ENCODE measurements at regions not wholly inside any gene's neighbourhood (a gene's known extent, or its start where the extent isn't known, plus 50 kb on each side); places are given as distances from the start of the nearest gene placed in this dataset.

DNA sequence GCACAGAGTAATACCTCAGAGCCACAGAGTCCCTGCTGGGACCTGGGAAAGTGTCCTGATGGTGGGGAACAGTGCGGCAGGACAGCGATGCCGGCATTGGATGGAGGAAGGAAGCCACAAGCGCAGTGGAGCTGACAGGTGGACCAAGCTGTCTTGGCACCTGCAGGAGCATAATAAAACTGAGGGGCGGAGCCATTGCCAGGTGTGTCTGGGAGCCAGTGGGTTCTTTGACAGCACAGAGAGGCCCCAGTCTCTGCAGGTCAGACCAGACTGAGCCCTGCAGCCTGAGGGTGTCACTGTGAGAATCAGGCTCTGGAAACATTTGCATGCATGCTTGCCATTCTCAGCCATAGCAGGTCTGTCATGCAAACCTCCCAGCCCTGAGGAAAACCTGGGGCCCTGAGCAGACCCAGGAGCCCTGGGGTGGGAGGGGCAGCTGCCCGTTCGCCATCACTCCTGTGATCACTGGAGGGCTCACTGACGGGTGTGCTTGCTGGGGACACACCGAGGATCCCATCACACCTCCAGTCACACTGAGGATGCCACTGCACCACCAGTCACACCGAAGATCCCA is 210.5 kb upstream of the HDAC4 start:
- in situ Hi-C loops (cut with HindIII; ENCODE audit: low sequenced_read_pairs): no loop called here

DNA sequence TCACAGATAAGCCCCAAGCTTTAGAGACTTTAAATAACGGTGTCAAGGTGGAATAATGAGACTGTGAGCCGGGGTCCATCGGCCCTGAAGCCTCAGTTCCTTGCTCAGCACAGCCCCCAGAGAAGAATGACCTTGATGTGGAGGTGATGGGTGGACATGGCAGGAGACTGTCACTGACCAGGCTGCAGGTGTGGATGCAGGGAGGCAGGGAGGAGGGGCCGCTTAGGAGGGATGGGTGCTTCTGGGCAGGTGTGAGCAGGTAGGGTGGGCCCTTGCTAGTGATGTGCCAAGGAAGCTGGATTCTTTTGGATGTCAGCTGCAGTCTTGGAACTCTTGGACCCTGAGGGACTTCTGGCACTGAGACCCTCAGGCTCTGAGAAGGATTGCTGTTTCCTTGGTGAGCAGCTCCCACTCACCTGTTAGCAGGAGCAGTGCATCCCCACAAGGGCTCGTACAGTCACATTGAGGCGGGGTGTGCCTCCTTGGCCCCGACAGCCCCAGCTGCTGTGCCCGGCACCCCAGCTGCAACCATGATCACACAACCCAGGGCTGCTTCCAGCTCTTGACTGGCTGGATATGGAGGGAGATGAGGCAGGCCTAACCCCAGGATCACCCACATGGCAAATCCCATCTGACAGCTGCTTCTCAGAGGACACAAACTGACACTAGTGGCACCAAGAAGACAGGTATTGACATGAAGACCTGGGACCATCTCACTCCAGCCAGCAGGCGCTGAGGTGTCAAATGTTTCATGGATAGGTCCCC is 209.8 kb upstream of the HDAC4 start:
- in situ Hi-C loops (cut with HindIII; ENCODE audit: low sequenced_read_pairs): no loop called here

DNA sequence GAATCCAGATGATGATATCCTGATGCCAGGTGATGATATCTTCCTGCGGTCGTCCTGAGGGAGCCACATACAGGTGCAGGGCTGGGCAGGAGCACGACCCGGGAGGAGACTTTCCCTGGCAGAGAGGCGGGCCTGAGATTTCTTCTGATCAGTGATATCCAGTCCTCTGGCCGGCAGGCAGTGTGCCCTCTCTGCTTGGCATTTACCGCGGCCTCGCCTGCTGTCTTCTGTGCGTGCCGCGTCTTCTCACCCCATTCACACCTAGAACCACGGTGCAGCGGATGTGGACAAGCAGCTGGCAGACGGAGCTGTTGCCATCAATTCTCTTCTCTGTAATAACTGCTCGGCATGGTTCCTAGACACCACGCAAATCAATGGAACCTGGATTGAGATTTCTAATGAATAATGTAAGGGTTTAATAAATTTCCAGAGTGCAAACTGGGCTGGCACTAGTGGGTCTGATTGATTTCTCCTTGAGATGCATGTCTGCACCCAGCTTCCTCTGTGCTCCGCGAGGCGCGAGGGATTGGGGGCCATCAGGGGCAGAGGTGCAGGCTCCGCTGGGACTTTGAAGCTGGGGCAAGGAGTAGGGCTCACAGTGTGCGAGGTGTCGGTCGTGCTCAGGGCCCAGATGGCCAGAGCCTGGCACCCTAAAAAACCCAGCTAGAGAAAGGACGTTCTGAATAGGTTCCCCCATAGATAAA is 208.9 kb upstream of the HDAC4 start:
- in situ Hi-C loops (cut with HindIII; ENCODE audit: low sequenced_read_pairs): loop anchor here (10.0 kb wide), 1 partner anchor 65 kb away; no protein-coding TSS in a partner anchor

DNA sequence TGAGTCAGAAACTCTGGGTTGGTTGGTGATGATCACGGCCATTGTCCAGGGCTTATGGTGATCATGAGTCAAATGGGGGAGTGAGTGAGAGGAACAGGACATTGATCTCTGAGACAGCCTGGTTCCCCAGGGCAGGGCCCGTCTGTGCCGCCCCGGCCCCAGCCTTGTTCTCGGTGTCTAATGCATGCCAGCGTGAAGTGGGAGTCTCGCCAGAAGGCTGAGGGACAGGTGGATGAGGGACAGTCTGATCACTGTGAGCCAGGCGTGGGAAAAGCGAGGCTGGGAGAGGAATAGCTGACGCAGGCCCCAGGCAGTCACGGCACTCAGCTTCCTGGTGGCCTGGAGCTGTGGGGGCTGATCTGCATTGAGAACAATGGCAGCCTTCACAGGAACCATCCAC is 208.3 kb upstream of the HDAC4 start:
- in situ Hi-C loops (cut with HindIII; ENCODE audit: low sequenced_read_pairs): loop anchor here (10.0 kb wide), 1 partner anchor 66 kb away; no protein-coding TSS in a partner anchor

DNA sequence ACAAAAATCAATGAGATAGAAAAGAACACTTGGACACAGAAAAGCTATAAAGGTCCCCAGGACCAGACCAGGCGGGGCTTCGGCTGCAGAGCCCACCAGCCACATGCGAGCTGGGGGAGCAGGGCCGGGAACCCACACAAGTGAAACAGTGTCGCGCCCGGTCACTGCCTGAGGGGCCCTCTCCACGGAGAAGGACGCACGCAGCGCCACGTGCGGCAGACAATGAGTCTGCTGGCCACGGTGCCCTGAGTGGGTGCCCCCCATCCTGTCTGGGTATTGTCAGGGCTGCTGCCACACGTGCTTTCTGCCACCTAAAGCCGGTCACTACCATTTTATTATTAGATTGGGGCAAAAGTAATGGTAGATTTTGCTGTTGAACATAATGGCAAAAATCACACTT is 207.9 kb upstream of the HDAC4 start:
- in situ Hi-C loops (cut with HindIII; ENCODE audit: low sequenced_read_pairs): loop anchor here (10.0 kb wide), 1 partner anchor 66 kb away; no protein-coding TSS in a partner anchor

DNA sequence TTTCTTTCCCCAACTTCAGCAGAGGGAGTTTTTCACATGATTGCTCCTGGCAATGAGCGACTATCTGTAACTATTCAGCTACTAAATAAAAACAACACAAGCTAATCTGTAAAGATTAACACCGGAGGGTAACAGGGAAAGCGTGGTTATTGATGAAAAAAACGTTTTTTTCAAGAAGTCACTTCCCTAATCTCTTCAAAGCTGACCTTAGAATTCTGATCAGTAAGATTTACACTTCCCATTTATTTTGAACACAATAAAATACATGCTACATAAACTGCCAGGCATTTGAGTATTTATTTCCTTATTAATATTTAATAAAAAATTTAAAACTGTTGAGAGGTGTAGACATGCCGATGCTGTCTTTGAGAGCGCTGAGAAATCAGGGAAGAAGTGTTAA is 207.4 kb upstream of the HDAC4 start:
- in situ Hi-C loops (cut with HindIII; ENCODE audit: low sequenced_read_pairs): loop anchor here (10.0 kb wide), 1 partner anchor 67 kb away; no protein-coding TSS in a partner anchor

DNA sequence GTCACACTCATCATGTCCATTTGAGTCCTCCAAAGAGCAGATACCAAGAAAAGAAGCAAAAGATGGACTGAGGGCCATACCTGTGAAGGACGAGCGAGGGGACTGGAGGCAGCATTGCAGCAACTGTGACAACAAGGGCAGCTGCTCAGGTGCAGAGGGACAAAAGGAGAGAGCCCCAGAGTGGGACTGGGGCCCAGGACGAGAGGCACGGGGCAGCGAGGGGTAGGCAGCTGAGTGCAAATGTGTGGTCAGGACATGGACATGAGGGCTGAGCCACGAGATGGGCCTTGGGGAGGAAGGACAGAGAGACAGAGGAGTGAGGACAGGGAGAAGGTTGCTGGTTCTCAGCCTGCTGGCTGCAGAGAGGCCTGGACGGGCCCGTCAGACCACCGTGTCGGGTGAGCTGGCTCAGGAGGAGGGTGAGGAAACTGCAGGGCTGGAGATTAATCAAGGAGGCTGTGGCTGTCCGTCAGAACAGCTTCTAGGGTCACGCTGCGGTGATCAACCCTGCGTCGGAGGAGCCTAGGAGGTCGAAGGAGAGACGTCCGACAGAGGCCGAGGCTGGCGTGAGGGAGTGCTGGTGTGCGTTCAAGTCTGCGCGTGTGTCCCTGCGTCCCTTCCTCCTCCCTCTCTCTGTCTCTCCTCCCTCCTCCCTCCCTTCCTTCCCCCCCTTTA is 206.8 kb upstream of the HDAC4 start:
- in situ Hi-C loops (cut with HindIII; ENCODE audit: low sequenced_read_pairs): loop anchor here (10.0 kb wide), 1 partner anchor 67 kb away; no protein-coding TSS in a partner anchor

DNA sequence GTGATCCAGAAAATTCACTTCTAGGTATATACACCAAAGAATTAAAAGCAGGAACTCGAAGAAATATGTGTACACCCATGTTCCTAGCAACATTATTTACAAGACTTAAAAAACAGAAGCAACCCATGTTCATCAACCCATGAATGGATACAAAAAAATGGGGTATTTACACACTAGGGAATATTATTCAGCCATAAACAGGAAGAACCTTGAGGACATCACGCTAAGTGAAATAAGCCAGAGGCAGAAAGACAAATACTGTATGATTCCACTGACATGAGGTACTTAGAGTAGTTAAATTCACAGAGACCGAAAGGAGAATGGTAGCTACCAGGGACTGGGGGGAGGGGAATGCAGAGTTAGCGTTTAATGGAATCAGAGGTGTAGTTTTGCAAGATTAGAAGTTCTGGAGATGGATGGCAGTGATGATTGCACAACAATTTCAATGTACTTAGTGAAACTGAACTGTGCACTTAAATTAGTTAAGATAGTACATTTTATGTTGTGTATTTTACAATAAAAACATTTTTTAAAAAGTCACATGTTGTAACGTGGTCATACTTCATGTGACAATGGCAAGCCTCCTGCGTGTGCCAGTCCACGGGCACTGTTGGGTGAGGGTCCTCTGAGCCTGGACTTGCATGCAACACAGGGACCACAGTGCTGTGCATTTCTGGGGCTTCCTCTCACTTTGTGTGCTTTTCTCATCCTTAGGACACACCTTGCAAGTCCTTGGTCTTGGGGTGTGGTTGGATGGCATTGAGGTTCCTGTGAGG is 206.1 kb upstream of the HDAC4 start:
- in situ Hi-C loops (cut with HindIII; ENCODE audit: low sequenced_read_pairs): loop anchor here (10.0 kb wide), 1 partner anchor 68 kb away; no protein-coding TSS in a partner anchor

DNA sequence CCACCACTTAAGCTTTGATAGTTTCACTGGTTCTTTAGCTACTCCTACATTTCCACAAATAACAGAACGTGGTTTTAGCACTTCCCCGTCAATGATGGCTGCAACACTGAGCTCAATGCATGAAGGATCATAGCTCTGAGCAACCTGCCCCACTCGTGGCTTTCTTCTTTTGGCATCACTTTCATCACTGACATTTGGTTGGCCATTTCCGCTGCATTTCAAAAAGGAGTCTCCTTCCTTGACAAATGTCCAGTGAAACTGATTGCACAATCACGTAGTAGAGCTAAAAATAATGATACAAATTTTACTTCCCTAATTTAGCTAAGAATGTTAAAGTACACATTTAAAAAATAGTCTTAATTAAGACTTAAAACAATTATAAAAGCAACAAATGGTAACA is 205.2 kb upstream of the HDAC4 start:
- in situ Hi-C loops (cut with HindIII; ENCODE audit: low sequenced_read_pairs): loop anchor here (10.0 kb wide), 1 partner anchor 69 kb away; no protein-coding TSS in a partner anchor

DNA sequence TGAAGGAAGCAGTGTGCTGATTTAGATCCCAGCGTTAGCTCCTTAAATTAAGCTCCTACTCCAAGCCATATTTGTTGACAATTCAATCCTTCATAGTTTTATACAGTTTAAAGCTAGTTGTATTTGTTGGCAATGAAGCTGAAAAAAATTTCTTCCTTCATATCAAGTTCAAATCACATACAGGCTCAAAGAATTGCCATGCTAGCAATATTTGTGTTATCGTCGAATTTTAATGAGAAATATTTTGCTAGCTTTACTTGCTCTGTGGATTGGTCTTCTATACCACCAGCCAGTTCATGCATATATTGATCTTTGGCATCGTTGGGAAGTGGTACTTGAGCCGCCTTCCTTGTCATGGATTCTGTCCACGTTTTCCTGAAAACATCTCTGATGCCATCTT is 204.6 kb upstream of the HDAC4 start:
- in situ Hi-C loops (cut with HindIII; ENCODE audit: low sequenced_read_pairs): loop anchor here (10.0 kb wide), 1 partner anchor 69 kb away; no protein-coding TSS in a partner anchor

DNA sequence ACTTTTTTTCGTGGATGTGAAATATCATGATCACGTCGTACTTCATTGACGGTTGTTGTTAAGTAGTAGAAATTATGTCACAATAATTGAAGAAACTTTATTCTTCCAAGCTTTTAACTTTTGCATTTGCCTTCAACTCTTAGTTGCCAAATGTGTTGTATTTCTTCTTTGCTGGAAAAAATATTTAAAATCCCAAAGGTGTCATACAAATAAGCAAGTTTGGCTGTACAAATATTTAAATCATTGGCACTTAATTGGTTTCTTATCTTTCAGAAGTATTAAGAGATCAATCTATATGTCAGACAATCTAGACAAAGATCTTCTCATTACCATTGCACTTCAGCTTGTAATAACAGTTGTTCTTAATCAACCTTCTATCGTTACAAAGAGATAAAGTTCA is 204.0 kb upstream of the HDAC4 start:
- in situ Hi-C loops (cut with HindIII; ENCODE audit: low sequenced_read_pairs): loop anchor here (10.0 kb wide), 1 partner anchor 70 kb away; no protein-coding TSS in a partner anchor

DNA sequence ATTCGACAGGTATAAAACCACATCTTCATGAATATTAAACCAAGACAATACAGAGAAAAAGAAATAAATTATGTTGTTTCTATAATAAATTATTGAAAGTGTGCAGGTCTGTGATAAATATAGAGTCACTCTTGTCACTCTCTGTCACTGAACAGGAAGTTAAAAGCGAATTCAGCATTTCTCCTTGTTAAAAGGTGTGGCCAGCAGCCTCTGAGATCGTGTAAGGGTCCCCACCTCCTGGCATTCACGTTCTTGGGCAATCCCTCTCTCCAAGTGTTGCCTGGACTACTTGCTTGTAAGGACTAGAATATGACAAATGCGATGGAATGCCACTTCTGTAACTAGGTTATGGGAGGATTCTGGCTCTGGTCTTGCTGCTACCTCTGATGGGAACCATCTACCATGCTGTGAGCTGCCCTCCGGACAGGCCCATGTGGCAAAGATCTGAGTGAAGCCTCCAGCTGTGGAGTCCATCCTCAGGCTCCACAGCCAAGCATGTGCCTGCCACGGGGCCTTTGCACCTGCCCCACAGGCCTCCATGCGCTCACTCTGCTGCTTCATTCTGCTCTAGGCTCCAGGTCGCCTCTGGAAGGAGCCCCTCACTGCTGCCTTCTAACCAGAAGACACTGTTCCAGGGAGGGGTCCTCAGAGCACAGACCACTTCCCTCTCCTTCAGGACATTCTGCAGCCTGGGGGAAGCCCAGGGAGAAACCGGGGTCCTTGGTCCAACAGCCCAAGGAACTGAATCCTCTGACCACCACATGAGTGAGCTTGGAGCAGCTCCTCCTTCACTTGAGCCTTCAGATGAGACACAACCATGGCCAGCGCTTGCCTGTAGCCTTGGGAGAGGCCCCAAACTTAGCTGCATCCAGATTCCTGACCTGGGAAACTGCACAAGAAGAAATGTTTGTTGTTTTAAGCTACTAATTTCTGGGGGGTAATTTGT is 202.9 kb upstream of the HDAC4 start:
- in situ Hi-C loops (cut with HindIII; ENCODE audit: low sequenced_read_pairs): loop anchor here (10.0 kb wide), 1 partner anchor 71 kb away; no protein-coding TSS in a partner anchor

DNA sequence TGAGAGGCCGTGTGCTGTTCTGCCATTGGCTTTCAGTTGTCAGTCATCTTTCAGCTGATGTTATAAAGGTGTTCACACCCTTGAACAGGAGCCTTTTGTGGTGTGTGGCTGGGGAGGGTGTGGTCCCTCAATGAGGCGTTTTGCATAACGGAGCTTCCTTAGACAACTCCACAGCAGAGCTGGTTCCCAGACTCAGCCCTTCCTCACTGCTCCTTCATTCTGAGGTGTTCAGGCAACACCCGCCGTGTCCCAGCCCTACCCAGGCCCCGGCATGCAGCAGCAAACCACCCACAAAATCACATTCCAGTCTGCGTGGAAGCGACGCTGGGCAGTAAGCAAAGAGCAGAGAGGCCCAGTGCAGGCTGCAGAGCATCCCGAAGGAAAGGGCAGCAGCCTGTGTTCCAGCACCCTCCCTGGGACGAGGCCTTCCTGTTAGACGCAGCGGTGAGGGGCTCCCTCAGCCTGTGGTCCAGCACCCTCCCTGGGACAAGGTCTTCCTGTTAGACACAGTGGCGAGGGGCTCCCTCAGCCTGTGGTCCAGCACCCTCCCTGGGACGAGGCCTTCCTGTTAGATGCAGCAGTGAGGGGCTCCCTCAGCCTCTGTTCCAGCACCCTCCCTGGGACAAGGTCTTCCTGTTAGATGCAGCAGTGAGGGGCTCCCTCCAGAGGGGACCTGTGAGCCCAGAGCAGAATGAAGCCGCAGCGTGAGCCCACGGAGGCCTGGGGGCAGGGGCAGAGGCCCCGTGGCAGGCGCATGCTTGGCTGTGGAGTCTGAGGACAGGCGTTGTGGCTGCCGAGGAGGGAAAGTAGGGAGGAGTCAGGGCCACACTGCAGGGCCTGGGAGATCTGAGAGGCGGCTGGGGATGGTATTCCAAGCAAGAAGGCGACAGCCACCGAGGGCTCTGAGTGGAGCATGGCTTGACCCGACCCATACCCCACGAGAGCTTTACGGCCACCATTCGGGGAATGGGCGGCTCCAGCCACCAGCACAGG is 201.8 kb upstream of the HDAC4 start:
- in situ Hi-C loops (cut with HindIII; ENCODE audit: low sequenced_read_pairs): loop anchor here (10.0 kb wide), 1 partner anchor 72 kb away; no protein-coding TSS in a partner anchor

DNA sequence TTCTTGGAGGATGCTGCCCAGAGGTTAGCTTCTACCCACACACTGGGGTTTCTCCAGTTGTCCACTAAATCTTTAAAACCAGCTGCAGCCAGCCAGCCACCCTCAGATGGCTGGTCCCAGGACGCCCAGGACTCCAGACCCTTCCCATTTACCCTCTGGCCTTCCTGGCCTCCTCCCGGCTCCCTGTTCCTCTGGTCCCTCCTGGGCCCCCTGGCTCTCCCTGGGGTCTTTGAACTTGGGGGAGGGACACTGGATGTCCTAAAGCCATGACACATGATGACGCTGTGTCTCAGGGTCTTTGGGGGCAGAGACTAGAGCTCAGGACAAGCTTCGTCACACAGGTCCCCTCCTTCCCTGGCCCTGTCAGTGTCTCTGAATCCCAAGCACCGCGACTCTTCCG is 201.1 kb upstream of the HDAC4 start:
- in situ Hi-C loops (cut with HindIII; ENCODE audit: low sequenced_read_pairs): loop anchor here (10.0 kb wide), 1 partner anchor 73 kb away; no protein-coding TSS in a partner anchor

DNA sequence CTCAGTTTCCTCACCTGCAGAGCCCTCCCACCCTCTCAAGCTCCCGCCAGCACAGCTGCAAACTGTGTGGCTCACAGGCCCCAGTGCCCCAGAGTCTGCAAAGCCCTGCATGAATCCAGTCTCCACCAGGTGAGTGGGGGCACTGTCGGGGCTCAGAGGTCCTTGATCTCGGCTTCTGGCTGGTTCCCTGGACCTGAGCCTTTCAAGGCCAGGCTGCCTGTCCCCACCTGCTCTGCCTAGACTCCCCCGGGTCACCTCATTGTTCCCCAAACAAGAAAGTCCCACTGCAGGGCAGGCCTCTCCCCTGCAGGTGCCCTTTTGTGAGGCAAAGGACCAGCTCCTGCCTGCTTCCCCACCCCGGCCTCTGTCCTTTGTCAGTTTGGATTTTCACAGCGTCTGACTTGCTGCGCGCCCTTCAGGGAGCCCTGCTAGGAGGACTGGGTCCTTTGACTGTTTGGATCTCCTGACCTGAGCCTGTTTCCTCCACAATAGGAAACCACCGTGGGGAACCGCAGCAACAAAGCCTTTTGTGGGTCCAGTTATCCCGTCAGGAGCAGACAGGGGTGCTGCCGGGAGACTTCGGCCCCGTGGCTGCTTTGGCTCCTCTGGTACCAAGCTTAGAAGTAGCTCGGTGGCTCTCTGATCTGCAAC is 200.5 kb upstream of the HDAC4 start:
- in situ Hi-C loops (cut with HindIII; ENCODE audit: low sequenced_read_pairs): loop anchor here (10.0 kb wide), 1 partner anchor 73 kb away; no protein-coding TSS in a partner anchor

DNA sequence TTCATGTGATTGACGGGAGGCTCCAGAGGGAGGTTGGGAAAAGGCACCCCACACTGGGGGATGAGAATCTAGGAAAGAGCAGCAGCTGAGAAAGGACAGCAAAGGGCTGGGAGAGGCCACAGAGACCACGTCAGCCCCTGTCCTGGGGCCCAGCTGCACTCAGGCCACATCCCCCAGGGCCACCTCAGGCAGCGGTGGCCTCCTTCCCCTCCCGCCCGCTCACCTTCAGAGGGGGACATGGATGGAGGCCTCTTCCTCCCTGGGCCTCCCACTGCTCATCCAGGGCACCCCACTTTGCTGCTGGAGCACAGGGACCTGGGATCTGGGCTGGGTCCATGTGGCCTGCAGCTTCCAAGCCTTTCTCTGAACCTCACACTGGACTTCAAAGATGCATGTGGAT is 199.8 kb upstream of the HDAC4 start:
- in situ Hi-C loops (cut with HindIII; ENCODE audit: low sequenced_read_pairs): loop anchor here (10.0 kb wide), 1 partner anchor 74 kb away; no protein-coding TSS in a partner anchor
